Right lobe of liver (tissue), 6 donors: ENCODE measurements at regions not wholly inside any gene's neighbourhood (a gene's known extent, or its start where the extent isn't known, plus 50 kb on each side); places are given as distances from the start of the nearest gene placed in this dataset.

Source experiments
- ATAC-seq, 4 donors: fragments of 200-7000 bp; cut with Tn5 transposase; one replicate each; pipeline ENCODE4 v1.9.1; 2020; ENCODE audit warnings: mild to moderate bottlenecking in 4 of 4, moderate library complexity in 4 of 4
- DNase-seq, 3 donors: peaks; one replicate each; pipeline ENCODE4 v3.0.0-alpha.2; 2020
- H3K27ac ChIP-seq, 3 donors: fragments of 200-600 bp; one replicate each; pipeline ENCODE4 v1.8.0; 2022
- H3K27me3 ChIP-seq, 2 donors: fragments of 200-600 bp; one replicate each; pipeline ENCODE4 v1.8.0; 2022
- H3K36me3 ChIP-seq, 4 donors: fragments of 200-600 bp; sonication (generic) in 1 of 4; one replicate each; pipeline versions ENCODE4 v1.5.1 to v1.8.0; 2017 to 2022; ENCODE audit warnings: control low read depth in 1 of 4
- H3K4me1 ChIP-seq, 4 donors: fragments of 200-600 bp; sonication (generic) in 1 of 4; one replicate each; pipeline versions ENCODE4 v1.5.1 to v1.8.0; 2017 to 2022; ENCODE audit warnings: control low read depth in 1 of 4
- H3K4me3 ChIP-seq, 3 donors: fragments of 200-600 bp; one replicate each; pipeline ENCODE4 v1.8.0; 2022
- H3K9me3 ChIP-seq, 4 donors: fragments of 200-600 bp; sonication (generic) in 1 of 4; one replicate each; pipeline versions ENCODE4 v1.5.1 to v1.8.0; 2017 to 2022; ENCODE audit warnings: control low read depth in 1 of 4
- CTCF ChIP-seq, 4 donors: fragments of 200-600 bp in 3 of 4; fragments of 450-650 bp in 1 of 4; IDR thresholded peaks; one replicate each; pipeline versions ENCODE4 v1.5.1 to v1.8.0; 2016 to 2022; ENCODE audit warnings: antibody characterized with exemption in 4 of 4, mild to moderate bottlenecking in 2 of 4
- POLR2A ChIP-seq: fragments of 450-650 bp; IDR thresholded peaks from one replicate; pipeline ENCODE4 v1.6.1; 2017; ENCODE audit warnings: antibody characterized with exemption, mild to moderate bottlenecking
- WGBS: methylation state at CpG from one replicate; pipeline ENCODE4 v1.1.6; 2018; ENCODE audit warnings: low coverage, low lambda C conversion rate; ENCODE audit not compliant: insufficient coverage; ENCODE audit errors: missing lambda C conversion rate; 5-methylcytosine and 5-hydroxymethylcytosine counted together
- intact Hi-C, 2 donors: fragments of 100-400 bp; cut with DNase I; formaldehyde crosslinking; loops; one replicate each; pipeline versions ENCODE4 v1.11.2 to v1.14.1; 2022
- donor health status: DM: no; HTN: yes; CAD: no.
- donor health status: DM: no; HTN: no; CAD: no.
- donor health status: DM: no; HTN: no; CAD: no.
- donor health status: DM: no; HTN: yes; CAD: no.
- donor health status: DM: no; HTN: yes; CAD: no.

- intact Hi-C loops = loop anchor here in 1 of 2 donors (2.0 to 10.0 kb wide), 2 partner anchors 38 to 84 kb away; no protein-coding TSS in a partner anchor
- Histone ChIP-seq H3K36me3 (no peaks in the 10 kb centered on the region), H3K4me3 (no peak overlapping the region), H3K9me3 (no peaks in the 10 kb centered on the region), H3K4me1 (peaks cover 0 to 42% (median 18%) of the 10 kb centered on the region in 4 donors), H3K27ac (peak overlapping the region; percentile 73 to 96 (median 96)), H3K27me3 (no peaks in the 10 kb centered on the region)
- DNase-seq = peak; percentile 53 to 79 (median 72)
- peak; percentile 35 to 68 (median 41) for ATAC-seq
- WGBS = no CpG with 5 or more reads among the region's 10 CpGs
- TF ChIP-seq CTCF (IDR thresholded peaks at IDR 0.05) (no peak), POLR2A (no peak)
Observed at GRCh38 chr9:134258332-134258731, 67.9 kb upstream of the RXRA start.

GRCh38 chr9:134258828-134259546, 67.3 kb upstream of the RXRA start:
- Histone ChIP-seq H3K4me1 (peaks cover 0 to 47% (median 22%) of the 10 kb centered on the region in 4 donors), H3K4me3 (no peak overlapping the region), H3K9me3 (no peaks in the 10 kb centered on the region), H3K27ac (peak overlapping the region; percentile 73 to 96 (median 96)), H3K27me3 (no peaks in the 10 kb centered on the region), H3K36me3 (no peaks in the 10 kb centered on the region)
- intact Hi-C loops = loop anchor here in 1 of 2 donors (2.0 to 10.0 kb wide), 2 partner anchors 38 to 84 kb away; no protein-coding TSS in a partner anchor
- no peak for TF ChIP-seq CTCF (IDR thresholded peaks at IDR 0.05)
- TF ChIP-seq POLR2A = no peak
- WGBS = 23% methylated on average over 4 of the region's 11 CpGs
- DNase-seq (peak; percentile 90 to 98 (median 97)), ATAC-seq (peak; percentile 83 to 90 (median 88))

GRCh38 chr9:134259708-134260107, 66.5 kb upstream of the RXRA start:
- H3K9me3 ChIP-seq = no peaks in the 10 kb centered on the region
- DNase-seq (peak in 1 of 3 donors; percentile 39), ATAC-seq (no peak)
- 61% methylated on average over 3 of the region's 14 CpGs for WGBS
- intact Hi-C loops = loop anchor here in 1 of 2 donors (2.0 to 10.0 kb wide), 3 partner anchors 39 to 85 kb away; partner anchors contain the start of gene RXRA
- no peaks in the 10 kb centered on the region for H3K36me3 ChIP-seq
- no peak overlapping the region for H3K4me3 ChIP-seq
- peaks cover 0 to 54% (median 26%) of the 10 kb centered on the region in 4 donors for H3K4me1 ChIP-seq
- TF ChIP-seq CTCF (IDR thresholded peaks at IDR 0.05) = no peak
- no peaks in the 10 kb centered on the region for H3K27me3 ChIP-seq
- peak overlapping the region; percentile 72 to 96 (median 94) for H3K27ac ChIP-seq

GRCh38 chr9:134260801-134261200, 65.5 kb upstream of the RXRA start:
- intact Hi-C loops = loop anchor here in 1 of 2 donors (10.0 kb wide), 1 partner anchor 64 kb away; the partner anchor contains the start of gene RXRA
- no peaks in the 10 kb centered on the region for H3K9me3 ChIP-seq
- H3K36me3 ChIP-seq = no peaks in the 10 kb centered on the region
- no peak for ATAC-seq
- TF ChIP-seq POLR2A (no peak), CTCF (IDR thresholded peaks at IDR 0.05) (no peak)
- WGBS = no CpG with 5 or more reads among the region's 18 CpGs
- H3K4me1 ChIP-seq = peaks cover 0 to 62% (median 30%) of the 10 kb centered on the region in 4 donors
- peak overlapping the region in 2 of 3 donors; percentile 94 to 96 for H3K27ac ChIP-seq
- DNase-seq = peak in 1 of 3 donors; percentile 48
- H3K4me3 ChIP-seq = no peak overlapping the region
- no peaks in the 10 kb centered on the region for H3K27me3 ChIP-seq
